SW480 (cell line): ENCODE measurements at regions not wholly inside any gene's neighbourhood (a gene's known extent, or its start where the extent isn't known, plus 50 kb on each side); places are given as distances from the start of the nearest gene placed in this dataset.
"Not testable (repeated sequence)": the region's sequence is repeated elsewhere in the genome, so short reads cannot be mapped to it uniquely, and the experiment has no call there.

Experiments used
- DNase-seq: peaks from one replicate; pipeline ENCODE4 v3.0.0-alpha.2; 2016; ENCODE audit warnings: low spot score

DNA sequence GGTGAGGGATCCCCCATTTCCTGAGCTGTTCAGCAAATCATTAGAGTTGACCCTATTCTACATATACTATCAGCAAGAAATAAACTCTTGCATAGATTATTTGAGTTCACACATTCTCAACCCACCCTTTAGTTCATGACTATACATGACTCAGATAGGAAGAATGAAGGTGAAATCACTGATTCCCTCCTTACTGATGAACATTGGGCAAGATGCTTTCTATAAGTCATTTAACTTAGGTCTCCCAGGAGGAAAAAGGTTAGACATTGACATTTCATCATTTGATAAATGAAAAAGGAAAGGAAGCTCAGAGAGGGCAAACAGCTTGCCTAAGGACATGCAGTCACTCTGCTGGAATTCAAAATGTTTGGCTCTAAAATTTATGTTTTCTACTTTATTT, 408.0 kb downstream of the TMEM182 start:
- DNase-seq = no peak

DNA sequence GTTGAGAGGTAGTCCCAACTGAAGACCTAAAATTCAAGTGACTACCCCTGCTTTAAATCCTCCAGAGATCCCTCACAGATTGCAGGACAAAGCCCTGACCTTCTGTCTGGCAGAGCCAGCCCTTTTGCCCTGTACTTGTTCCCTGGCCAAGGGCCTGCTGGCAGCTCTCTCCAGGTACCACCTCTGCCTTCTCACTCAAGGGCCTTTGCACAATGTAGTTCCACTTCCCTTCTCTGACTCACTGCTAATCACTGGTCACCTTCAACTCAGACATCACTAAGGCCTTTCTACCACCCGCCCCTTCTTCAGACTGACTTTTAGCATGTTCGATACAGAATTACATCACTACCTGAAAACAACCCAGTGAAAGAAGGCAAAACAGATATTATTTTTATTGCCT, 411.0 kb downstream of the TMEM182 start:
- no peak for DNase-seq

DNA sequence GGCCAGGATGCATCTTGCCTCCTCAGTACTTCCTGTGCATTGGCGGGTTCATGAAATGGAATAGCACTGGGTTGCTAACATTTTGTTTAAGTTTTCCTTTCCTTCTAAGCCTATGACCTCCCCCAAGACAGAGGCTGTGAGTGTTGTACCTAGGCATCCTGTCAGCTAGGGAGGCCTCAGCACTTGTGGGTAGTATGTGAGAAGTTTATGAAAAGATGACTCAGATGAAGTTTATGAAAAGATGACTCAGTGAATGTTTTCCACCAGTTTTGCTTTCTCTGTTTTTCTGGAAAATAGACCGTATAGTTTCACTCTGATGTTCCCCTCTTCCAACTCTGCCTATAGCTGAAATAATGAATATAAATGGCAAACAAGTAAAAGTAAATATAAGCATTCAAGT, 412.9 kb downstream of the TMEM182 start:
- DNase-seq = no peak

DNA sequence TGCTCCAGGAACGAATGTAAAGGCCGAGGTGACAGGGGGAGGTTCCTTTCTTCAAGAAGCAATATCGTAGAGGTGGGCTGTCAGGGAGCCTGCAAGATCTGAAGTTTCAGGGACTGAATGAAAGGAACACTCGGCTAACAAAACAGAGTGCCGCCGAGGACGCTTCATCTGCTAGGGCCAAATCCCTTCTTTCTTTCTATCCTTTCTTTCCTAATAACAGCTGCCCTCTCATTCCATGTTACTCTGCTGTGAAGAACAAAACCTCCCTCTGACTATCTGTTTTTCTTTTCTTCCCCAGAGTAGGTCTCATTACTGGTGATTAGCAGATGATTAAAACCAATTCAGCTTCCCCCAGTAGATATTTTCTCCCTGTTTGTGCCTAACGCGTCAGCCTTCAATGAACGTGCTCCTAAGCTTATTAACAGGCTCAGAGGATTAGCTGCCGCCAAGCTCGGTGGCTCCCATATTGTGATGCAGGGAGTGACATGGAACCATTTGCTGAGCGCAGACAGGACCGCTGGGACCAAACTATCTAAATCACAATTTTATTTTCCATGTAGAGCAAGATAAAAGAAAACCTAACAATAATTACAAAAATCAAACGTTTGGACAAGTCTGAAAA, 414.6 kb downstream of the TMEM182 start:
- no peak for DNase-seq

DNA sequence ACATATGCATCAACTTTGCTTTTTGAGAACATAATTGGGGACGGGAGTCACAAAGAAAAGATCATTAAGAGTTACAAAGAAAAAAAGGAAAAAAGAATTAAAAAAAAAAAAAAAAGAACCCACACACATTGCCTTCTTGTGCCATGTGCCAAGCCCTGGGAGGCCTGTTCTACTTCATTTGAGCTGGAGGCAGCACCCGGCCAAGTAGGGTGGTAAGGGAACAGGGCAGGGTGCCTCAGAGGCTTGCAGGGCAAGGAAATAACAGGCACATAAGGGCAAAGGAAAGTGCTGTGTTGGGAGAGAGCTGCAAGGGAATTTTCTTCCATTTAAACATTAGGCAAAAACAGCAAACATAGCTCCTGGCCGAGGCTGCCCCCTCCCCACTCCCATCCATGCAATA, 418.0 kb downstream of the TMEM182 start:
- no peak for DNase-seq

DNA sequence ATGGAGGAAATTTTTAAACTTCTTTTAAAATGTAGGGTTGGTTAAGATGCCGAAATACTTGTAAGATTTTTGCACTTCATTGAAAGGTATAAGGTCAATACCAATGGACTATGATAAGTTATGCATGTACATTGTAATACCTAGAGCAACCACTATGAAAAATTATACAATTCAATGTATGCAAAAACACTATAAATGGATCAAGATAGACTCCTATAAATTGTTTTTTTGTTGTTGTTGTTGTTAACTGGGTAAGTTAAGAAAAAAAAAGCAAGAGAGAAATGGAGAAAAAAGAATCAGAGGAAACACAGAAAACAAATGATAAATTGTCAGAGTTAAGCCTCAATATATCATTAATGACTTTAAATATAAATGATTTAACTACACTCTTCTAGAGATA, 421.2 kb downstream of the TMEM182 start:
- DNase-seq = no peak

DNA sequence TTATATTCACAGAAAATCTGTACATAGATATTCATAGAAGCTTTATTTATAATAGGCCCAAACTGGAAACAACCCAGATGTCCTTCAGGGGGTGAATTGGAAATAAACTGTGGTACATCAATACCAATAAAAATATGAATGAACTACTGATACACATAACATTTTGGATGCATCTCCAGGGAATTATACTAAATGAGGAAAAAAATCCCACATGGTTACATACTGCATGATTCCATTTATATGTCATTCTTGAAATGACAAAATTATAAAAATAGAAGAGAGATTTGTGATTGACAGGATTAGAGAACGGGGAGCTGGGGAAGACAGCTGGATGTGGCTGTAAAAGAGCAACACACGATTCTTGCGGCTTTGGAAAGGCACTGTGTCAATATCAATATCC, 435.0 kb downstream of the TMEM182 start:
- DNase-seq = no peak

DNA sequence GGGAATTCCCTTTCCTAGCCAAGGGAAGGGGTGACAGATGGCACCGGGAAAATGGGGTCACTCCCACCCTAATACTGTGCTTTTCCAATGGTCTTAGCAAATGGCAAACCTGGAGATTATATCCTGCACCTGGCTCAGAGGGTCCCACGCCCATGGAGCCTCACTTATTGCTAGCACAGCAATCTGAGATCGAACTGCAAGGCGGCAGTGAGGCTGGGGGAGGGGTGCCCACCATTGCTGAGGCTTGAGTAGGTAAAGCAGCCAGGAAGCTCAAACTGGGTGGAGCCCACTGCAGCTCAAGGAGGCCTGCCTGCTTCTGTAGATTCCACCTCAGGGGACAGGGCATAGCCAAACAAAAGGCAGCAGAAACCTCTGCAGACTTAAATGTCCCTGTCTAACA, 438.9 kb downstream of the TMEM182 start:
- not testable (repeated sequence) for DNase-seq

DNA sequence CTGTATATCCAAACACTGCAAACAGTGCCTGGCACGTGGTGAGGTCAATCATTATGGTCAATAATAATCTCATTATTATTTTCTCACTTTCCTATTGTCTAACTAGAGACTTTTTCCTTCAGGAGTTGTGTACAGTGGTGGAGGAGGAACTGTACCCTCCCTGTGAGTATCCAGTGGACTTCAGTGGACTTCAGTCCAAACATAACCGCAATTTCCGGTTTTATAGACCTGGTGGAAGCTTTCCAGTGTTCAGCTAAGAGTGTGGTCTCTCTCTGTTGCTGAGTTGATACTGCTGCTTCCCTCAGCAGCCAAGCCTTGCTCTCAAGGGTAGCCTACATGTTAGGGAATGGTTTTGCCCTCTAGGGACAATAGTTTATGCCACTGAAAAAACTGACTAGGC, 447.1 kb downstream of the TMEM182 start:
- peak; percentile 35 for DNase-seq

DNA sequence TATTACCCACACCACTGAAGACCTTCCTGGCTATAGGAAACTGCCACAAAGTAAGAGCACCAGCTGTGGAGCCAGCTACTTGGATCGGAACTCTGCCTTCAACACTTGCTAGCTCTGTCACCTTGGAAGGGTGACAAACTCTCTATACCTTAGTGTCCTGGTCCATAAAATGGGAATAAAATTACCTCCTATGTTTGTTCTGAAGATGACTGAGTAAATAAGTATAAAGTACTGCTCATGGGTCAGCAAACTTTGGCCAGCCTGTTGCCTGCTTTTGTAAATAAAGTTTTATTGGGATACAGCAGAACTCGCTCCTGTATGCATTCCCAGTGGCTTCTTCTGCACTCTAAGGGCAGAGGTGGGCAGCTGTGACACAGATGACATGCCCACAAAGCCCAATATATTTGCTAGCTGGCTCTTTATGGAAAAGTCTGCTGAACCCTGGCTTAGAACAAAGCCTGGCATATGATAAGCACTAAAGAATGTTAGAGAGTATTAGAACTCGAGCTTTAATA, 451.3 kb downstream of the TMEM182 start:
- no peak for DNase-seq

DNA sequence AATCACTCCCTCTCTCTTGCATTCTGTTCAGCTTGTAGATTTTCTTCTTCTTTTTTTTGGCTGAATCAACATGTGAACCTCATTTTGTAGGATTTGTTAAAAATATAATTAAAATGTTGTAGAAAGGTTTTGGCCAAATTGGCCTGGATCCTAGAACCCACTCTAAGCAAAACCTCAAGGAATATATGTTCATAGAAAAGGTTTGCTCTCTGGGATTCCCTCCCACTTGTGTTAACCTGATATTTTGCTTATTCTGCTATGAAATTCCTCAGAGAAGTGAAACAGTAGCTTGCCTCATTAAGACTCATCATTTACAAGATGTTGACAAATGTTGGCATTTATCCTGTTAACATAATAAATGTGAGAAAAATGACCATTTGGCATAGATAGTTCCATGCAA, 456.7 kb downstream of the TMEM182 start:
- no peak for DNase-seq

DNA sequence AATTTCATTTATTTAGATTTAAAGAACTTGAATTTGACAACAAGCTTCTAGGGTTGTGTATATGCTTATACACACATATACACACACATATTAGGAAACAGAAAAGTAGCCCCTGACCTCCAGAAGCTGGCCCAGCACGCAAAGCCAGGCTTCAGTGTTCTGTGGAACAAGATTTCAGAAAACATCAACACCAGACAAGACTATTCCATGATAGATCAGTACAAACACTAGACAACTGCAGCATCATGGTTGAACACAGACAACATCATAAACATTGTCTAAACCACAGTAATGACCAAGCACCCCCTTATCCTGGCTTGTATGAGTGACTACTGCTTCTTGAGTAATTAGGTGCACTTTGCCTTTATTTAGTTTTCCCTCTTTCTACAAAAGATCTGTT, 457.6 kb downstream of the TMEM182 start:
- DNase-seq = no peak

DNA sequence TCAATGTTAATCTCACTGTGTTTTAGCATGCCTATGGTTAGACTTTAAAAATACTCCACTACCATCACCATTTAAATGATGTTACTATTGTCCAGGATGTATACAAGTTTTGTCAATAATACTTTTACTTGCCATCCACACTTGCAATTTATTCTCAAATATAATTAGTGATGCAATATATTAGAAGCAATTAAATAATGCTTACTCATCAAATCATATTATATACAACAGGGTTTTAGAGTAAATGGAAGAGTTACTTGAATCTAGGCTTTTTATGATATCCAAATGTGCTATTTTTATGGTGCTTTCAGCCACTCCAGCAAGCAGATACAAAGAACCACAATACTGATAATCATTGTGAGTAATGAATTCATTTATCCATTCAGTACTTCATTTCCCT, 461.1 kb downstream of the TMEM182 start:
- DNase-seq = no peak

DNA sequence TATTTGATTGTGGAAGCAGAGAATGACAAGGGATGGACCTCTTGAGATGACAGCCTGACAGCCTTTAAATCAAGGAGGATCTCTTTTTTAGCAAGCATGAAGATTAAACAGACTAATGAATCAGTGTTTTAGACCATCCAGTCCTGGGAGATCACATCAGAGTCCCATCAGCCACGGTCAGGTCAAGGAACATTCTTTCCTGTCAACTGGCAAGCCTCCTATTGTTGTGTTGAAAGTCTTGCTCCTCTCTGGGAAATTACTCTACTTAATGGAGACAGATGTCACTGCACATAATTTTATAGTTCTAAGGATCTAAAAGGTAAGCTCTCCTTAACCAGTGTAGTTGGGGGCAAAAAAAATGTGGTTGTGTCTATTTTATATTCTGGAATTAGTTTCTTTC, 469.0 kb downstream of the TMEM182 start:
- DNase-seq = no peak

DNA sequence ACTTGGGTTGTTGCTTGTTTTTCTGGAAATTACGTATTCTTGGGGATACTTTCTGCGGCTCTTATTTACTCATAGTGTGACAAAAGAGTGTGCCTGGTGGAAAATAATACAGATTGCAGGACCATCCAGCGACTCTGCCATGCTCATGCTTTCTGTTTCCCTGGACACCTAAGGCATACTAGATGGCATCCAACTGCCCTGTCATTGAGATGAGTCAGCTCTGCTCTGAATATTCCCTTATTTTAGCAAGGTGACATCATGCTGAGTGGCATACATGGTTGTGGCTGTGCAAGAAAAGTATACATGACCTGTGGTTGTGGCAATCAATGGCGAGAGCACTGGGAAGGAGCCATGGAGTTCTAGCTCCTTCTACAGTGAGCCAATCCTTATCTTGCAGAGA, 471.0 kb downstream of the TMEM182 start:
- peak; percentile 13 for DNase-seq

DNA sequence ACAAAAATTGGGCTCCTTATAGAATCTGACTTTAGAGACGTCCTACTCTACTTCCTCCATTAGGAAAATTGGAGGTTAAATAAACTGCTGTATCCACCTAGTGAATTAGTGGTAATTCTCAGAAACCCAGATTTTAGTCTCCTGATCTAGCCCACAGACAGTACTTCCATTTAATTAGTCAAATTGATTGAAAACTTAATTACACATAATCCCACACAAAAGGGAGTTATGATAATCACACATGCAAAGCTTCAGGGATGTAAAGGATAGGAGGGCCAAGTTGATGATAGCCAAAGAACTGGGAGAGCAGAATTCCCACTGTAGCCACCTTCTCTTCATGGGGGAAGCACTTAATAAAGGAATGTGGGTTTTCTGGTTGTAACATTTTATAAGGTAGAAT, 471.9 kb downstream of the TMEM182 start:
- DNase-seq = no peak

DNA sequence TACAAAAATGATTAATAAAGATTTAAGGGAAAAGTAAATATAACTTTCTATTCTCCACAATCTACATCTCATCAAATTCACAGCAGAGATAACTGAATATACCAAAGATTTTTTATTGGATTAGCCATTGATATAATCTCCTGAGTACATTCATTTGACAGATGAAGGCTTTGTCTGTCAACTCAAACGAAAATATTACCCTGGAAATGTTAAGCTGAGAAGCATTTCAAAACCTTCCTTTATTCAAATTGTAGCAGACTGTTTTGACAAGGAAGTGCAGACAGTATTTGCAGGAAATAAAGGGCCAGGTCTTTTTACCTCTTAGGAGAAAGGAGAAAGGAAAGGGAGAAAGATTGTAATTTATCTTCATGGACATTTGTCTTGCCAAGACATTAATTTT, 473.5 kb downstream of the TMEM182 start:
- DNase-seq = no peak

DNA sequence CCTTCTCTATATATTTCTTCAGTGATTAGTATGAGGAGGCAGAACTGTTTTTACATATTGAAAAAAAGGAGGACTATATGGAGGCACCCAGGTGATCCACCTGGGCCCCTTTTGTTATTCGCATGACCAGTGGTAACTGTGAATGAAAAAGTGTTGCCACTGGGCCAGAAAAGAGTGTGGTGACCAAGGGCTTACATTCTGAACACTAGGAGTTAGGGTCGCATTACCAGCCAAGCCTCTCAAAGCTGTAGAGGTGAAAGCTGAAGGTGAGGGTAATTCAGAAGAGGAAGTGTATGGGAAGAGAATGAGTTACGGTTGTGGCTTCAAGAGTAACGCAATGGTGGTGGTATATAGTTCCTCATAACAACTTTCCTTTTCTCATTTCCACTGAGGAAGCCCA, 487.6 kb downstream of the TMEM182 start:
- no peak for DNase-seq

DNA sequence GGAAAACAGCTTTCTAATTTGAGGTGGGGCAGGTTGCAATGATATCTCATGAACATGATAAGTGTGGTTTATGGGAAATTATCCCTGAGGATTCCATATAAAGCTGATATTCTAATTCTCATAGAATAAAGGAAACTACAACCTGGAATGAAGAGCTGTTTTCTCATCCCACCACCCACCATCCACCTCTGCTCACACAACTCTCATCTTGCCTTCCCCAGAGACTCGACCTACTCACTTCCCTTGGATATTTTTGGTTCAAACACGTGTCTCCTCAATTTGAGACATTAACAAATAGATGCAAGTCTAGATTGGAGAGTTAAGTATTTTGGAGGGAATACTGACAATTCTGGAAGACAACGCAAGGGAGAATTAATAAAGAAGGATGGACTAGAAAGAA, 490.9 kb downstream of the TMEM182 start:
- DNase-seq = no peak

DNA sequence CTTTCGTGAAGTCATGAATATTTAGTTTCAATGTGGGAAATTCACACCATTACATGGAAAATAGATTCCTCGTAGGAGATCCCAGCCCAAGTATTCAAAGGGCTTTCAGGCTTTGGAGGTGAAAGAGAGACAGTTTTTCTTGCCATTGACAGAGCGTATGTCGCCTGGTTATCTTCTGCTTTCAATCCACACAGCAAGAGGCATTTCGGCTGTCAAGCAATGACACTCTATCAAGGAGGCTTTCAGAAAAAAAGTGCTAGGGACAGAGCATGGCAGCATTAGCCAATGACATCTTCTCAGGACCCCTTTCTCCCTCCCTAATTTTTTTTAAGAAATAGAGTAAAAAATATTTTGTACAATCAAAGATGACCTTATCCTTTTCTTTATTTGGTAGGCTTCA, 492.8 kb downstream of the TMEM182 start:
- DNase-seq = no peak

DNA sequence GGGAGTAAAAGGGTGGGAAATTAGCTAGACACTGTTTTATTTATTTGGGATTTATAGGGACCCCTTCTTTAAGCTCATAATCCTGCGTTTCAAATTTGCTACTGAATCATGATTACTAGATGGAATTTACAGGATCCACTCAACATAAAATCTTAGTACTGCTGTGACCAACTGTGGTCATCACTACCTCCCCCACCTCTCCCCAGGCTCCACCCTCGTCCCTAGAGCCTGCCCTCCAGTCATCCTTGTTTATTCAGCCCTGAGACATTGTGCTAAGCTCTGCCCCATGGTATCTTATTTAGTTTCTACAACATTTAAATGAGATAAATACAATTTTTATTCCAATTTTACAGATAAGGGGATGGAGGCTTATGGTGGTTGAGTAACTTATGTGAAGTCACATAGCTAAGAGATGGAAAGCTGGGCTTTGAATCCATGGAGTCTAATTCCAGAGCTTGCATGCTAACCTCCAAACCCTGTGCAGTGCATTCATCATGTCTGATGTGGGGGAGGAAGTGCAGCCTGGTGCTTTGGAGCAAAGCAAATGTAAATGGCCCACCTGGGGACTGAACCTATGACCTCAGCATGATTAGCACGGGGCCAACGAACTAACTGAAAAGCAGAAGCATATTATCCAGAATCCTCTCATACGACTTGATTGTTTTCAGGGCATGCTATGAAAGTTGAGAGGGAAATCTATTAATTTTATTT, 502.4 kb downstream of the TMEM182 start:
- DNase-seq = no peak

DNA sequence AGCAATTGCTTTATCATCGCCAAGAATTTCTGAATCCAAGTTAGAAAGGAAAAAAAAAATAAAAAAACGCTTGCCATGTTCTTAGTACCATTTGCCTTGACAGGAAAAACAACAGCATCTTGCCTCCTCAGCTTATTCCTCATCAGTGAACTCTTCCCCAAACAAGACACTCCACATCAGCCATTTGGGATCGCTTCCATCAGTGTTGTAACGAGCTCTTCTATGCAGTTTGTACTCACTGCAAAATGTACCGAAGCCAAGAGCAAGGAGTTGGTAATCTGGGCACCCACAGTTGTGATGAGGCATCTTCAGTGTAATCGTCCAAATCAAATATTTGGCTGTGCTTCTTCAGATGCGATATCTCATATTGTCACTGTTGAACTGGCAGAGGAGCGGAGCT, 503.7 kb downstream of the TMEM182 start:
- no peak for DNase-seq

DNA sequence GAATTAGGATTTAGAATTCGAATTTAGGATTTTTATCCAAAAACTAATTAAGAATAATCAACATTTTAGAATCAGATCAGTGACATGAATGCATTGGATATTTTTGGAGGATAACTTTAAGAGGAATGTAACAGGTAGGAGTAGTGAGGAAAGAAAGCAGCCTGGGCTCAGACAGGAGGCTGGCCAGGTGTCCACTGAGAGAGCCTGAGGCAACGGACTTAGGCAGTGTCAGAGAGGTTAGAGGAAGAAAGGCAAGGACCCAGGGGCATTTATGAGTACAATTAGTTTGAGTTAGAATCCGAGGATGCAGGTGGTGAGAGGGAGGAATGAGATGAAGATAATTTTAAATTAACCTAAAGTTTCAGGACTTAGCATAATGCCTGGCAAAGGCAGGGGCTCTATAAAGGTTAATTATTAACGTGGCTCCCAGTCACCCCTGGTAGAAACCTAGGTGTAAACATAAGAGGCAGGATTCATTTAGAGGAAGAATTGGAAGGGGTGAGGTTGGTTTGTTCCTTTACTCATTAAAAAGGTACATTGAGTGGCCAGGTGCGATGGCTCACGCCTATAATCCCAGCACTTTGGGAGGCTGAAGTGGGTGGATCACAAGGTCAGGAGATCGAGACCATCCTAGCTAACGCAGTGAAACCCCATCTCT, 507.1 kb downstream of the TMEM182 start:
- DNase-seq = peak; percentile 29
